IMR-90 (cell line): ENCODE measurements at regions not wholly inside any gene's neighbourhood (a gene's known extent, or its start where the extent isn't known, plus 50 kb on each side); places are given as distances from the start of the nearest gene placed in this dataset.
"Not testable (repeated sequence)": the region's sequence is repeated elsewhere in the genome, so short reads cannot be mapped to it uniquely, and the experiment has no call there.

Experiments used
- ATAC-seq: fragments of 200-7000 bp; cut with Tn5 transposase; 2 replicates; pipeline ENCODE4 v1.9.1; 2020; ENCODE audit warnings: low read depth, mild to moderate bottlenecking, moderate library complexity
- BruUV-seq: library from RNA; stranded (reverse); fragments of 400-500 nt; replicated peaks from 2 replicates; lab custom pipeline; 2021; lab: Mats Ljungman, UMichigan
- CTCF ChIA-PET: fragments of 300-600 bp; formaldehyde crosslinking; extraction: SDS; loops from one replicate; lab custom pipeline; 2021; ENCODE audit warnings: antibody characterized with exemption; lab: Yijun Ruan, JAX
- POLR2A ChIA-PET: fragments of 300-600 bp; sonication (Branson Sonifier 250); formaldehyde crosslinking; loops from one replicate; lab custom pipeline; 2022; ENCODE audit warnings: antibody characterized with exemption; ENCODE audit not compliant: unreplicated experiment; lab: Charles Lee
- DNase-seq: peaks from one replicate; pipeline ENCODE4 v3.0.0; 2013
- H2AFZ ChIP-seq: replicated peaks from 2 replicates; pipeline ENCODE3; 2013; ENCODE audit warnings: low read length, mild to moderate bottlenecking; ENCODE audit not compliant: poor library complexity
- H2AK5ac ChIP-seq: 2 replicates; pipeline ENCODE4 v1.6.1; 2013; ENCODE audit warnings: low read depth, low read length, inconsistent platforms
- H2AK9ac ChIP-seq: replicated peaks from 2 replicates; pipeline ENCODE3; 2013; ENCODE audit warnings: mild to moderate bottlenecking, low read depth, low read length, moderate library complexity; ENCODE audit not compliant: poor library complexity
- H2BK120ac ChIP-seq: 2 replicates; pipeline ENCODE4 v1.6.1; 2013; ENCODE audit warnings: low read depth, low read length, inconsistent platforms
- H2BK15ac ChIP-seq: 3 replicates; pipeline ENCODE4 v1.6.1; 2013; ENCODE audit warnings: low read depth, low read length, inconsistent platforms
- H2BK20ac ChIP-seq: 2 replicates; pipeline ENCODE4 v1.6.1; 2013; ENCODE audit warnings: low read depth, mild to moderate bottlenecking, inconsistent platforms, low read length, moderate library complexity
- H2BK5ac ChIP-seq: 2 replicates; pipeline ENCODE4 v1.6.1; 2013; ENCODE audit warnings: mild to moderate bottlenecking, low read depth, low read length, inconsistent platforms; ENCODE audit not compliant: poor library complexity, severe bottlenecking
- H3K14ac ChIP-seq: replicated peaks from 2 replicates; pipeline ENCODE4 v1.6.1; 2013; ENCODE audit warnings: low read depth, low read length, inconsistent platforms
- H3K18ac ChIP-seq: 2 replicates; pipeline ENCODE4 v1.6.1; 2013; ENCODE audit warnings: low read depth, low read length, control low read depth
- H3K23ac ChIP-seq: 2 replicates; pipeline ENCODE4 v1.6.1; 2013; ENCODE audit warnings: low read depth, low read length, inconsistent platforms
- H3K27ac ChIP-seq: 2 replicates; pipeline ENCODE4 v1.5.1; 2013; ENCODE audit warnings: mild to moderate bottlenecking, control low read depth, low read length; ENCODE audit not compliant: insufficient read depth
- H3K27me3 ChIP-seq: 2 replicates; pipeline ENCODE4 v1.6.1; 2013; ENCODE audit warnings: low read length; ENCODE audit not compliant: control insufficient read depth, insufficient read depth
- H3K36me3 ChIP-seq: 2 replicates; pipeline ENCODE4 v1.6.1; 2013; ENCODE audit warnings: low read length, mixed read lengths; ENCODE audit not compliant: control insufficient read depth, insufficient read depth
- H3K4ac ChIP-seq: 2 replicates; pipeline ENCODE4 v1.6.1; 2013; ENCODE audit warnings: low read depth, low read length, inconsistent platforms
- H3K4me1 ChIP-seq: 2 replicates; pipeline ENCODE4 v1.6.1; 2013; ENCODE audit warnings: low read length, mixed read lengths; ENCODE audit not compliant: control insufficient read depth, insufficient read depth
- H3K4me2 ChIP-seq: 2 replicates; pipeline ENCODE4 v1.6.1; 2013; ENCODE audit warnings: low read depth, mild to moderate bottlenecking, control low read depth, low read length, moderate library complexity
- H3K4me3 ChIP-seq: 2 replicates; pipeline ENCODE4 v1.5.1; 2013; ENCODE audit warnings: low read depth, mild to moderate bottlenecking, control low read depth, low read length, moderate library complexity; ENCODE audit not compliant: insufficient read depth
- H3K56ac ChIP-seq: 2 replicates; pipeline ENCODE4 v1.6.1; 2013; ENCODE audit warnings: low read length, inconsistent platforms; ENCODE audit not compliant: insufficient read depth; ENCODE audit errors: extremely low read depth
- H3K79me1 ChIP-seq, 2 experiments: 2 replicates each; pipeline ENCODE4 v1.6.1; 2013; ENCODE audit warnings: low read length in 2 of 2, inconsistent platforms in 1 of 2, low read depth in 1 of 2
- H3K9ac ChIP-seq: 2 replicates; pipeline ENCODE4 v1.6.1; 2013; ENCODE audit warnings: low read depth, low read length, control low read depth
- H3K9me1 ChIP-seq: 2 replicates; pipeline ENCODE4 v1.6.1; 2013; ENCODE audit warnings: low read length, inconsistent platforms; ENCODE audit not compliant: insufficient read depth
- H3K9me3 ChIP-seq: 2 replicates; pipeline ENCODE4 v1.6.1; 2013; ENCODE audit warnings: low read length; ENCODE audit not compliant: control insufficient read depth, insufficient read depth
- H4K20me1 ChIP-seq: 2 replicates; pipeline ENCODE4 v1.6.1; 2013; ENCODE audit warnings: low read length, inconsistent platforms; ENCODE audit not compliant: insufficient read depth
- H4K5ac ChIP-seq: 2 replicates; pipeline ENCODE4 v1.6.1; 2013; ENCODE audit warnings: mild to moderate bottlenecking, low read depth, low read length, control low read depth
- H4K8ac ChIP-seq, 2 experiments: 2 replicates each; pipeline ENCODE4 v1.6.1; 2013; ENCODE audit warnings: low read depth in 2 of 2, low read length in 2 of 2, control low read depth in 1 of 2, inconsistent platforms in 1 of 2
- H4K91ac ChIP-seq: 2 replicates; pipeline ENCODE4 v1.6.1; 2013; ENCODE audit warnings: low read depth, low read length, inconsistent platforms; ENCODE audit not compliant: insufficient read depth
- WGBS, 2 experiments: methylation state at CpG; one replicate each; pipeline versions ENCODE4 v1.1.5 to v1.1.7; 2013; ENCODE audit warnings: missing lambda C conversion rate in 2 of 2; ENCODE audit not compliant: insufficient read length in 1 of 2; ENCODE audit errors: extremely low coverage in 2 of 2; 5-methylcytosine and 5-hydroxymethylcytosine counted together
- dilution Hi-C: fragments of 300-500 bp; cut with HindIII; formaldehyde crosslinking; loops from one replicate; pipeline ENCODE4 v1.14.3; 2018; ENCODE audit warnings: low sequenced_read_pairs; ENCODE audit not compliant: unreplicated experiment
- in situ Hi-C: fragments of 300-500 bp; cut with MboI; formaldehyde crosslinking; loops from 3 replicates; pipeline ENCODE4 v1.14.3; 2019; ENCODE audit warnings: low sequenced_read_pairs, inconsistent platforms, mixed read lengths
- intact Hi-C: fragments of 100-400 bp; cut with micrococcal nuclease; formaldehyde crosslinking; loops from 2 replicates; pipeline ENCODE4 v1.10.0; 2022

DNA sequence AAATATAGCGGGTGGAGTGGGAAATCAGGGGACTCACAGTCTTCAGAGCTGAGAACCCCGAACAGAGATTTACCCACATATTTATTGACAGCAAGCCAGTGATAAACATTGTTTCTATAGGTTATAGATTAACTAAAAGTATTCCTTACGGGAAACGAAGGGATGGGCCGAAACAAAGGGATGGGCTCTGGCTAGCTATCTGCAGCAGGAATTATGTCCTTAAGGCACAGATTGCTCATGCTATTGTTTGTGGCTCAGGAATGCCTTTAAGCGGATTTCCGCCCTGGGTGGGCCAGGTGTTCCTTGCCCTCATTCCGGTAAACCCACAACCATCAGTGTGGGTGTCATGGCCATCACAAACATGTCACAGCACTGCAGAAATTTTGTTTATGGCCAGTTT lies 66.4 kb upstream of the SGCE start:
- POLR2A ChIA-PET, H2AK9ac ChIP-seq, H3K23ac ChIP-seq, H4K5ac ChIP-seq, H3K9ac ChIP-seq, H2BK15ac ChIP-seq, H2BK5ac ChIP-seq, H3K14ac ChIP-seq, H3K9me3 ChIP-seq, H4K8ac ChIP-seq, H3K56ac ChIP-seq, H2AK5ac ChIP-seq, intact Hi-C loops, dilution Hi-C loops, in situ Hi-C loops, H3K4ac ChIP-seq, H3K27me3 ChIP-seq, H3K4me1 ChIP-seq, H2AFZ ChIP-seq, H3K4me2 ChIP-seq, H3K27ac ChIP-seq, BruUV-seq, H3K4me3 ChIP-seq, H3K79me1 ChIP-seq, H4K91ac ChIP-seq, DNase-seq, H3K36me3 ChIP-seq, H2BK120ac ChIP-seq, H3K18ac ChIP-seq, ATAC-seq, H3K9me1 ChIP-seq, H4K20me1 ChIP-seq, H2BK20ac ChIP-seq: not testable (repeated sequence)
- WGBS, 2 experiments: 100% methylated on average over 2 of the region's 8 CpGs; no CpG with 5 or more reads in 1 of the 2 experiments
- CTCF ChIA-PET: interaction anchor here (1.5 kb wide), 1 partner anchor 13 kb away, joined by 4 read pairs; no protein-coding TSS in a partner anchor

DNA sequence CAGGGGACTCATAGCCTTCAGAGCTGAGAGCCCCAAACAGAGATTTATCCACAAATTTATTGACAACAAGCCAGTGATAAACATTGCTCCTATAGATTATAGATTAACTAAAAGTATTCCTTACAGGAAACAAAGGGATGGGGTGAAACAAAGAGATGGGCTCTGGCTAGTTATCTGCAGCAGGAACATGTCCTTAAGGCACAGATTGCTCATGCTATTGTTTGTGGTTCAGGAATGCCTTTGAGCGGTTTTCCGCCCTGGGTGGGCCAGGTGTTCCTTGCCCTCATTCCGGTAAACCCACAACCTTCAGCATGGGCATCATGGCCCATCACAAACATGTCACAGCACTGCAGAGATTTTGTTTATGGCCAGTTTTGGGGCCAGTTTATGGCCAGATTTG lies 73.0 kb upstream of the SGCE start:
- H3K56ac ChIP-seq, H2AK5ac ChIP-seq, H4K5ac ChIP-seq, H3K27me3 ChIP-seq, H4K8ac ChIP-seq, H3K36me3 ChIP-seq, H2BK20ac ChIP-seq, dilution Hi-C loops, H2AFZ ChIP-seq, H3K4me1 ChIP-seq, H3K9me1 ChIP-seq, H3K79me1 ChIP-seq, DNase-seq, H3K14ac ChIP-seq, H3K18ac ChIP-seq, H2AK9ac ChIP-seq, H3K9me3 ChIP-seq, H3K4me2 ChIP-seq, H3K4me3 ChIP-seq, H2BK120ac ChIP-seq, POLR2A ChIA-PET, H4K91ac ChIP-seq, BruUV-seq, H4K20me1 ChIP-seq, H3K4ac ChIP-seq, H3K9ac ChIP-seq, H3K27ac ChIP-seq, H3K23ac ChIP-seq, intact Hi-C loops, H2BK5ac ChIP-seq, in situ Hi-C loops, H2BK15ac ChIP-seq, ATAC-seq: not testable (repeated sequence)
- CTCF ChIA-PET: interaction anchor here (0.7 kb wide), 1 partner anchor 584 kb away, joined by 3 read pairs; no protein-coding TSS in a partner anchor
- WGBS, 2 experiments: 40% methylated on average over 1 of the region's 3 CpGs; no CpG with 5 or more reads in 1 of the 2 experiments
